ENCODE measurements at regions not wholly inside any gene's neighbourhood (a gene's known extent, or its start where the extent isn't known, plus 50 kb on each side); places are given as distances from the start of the nearest gene placed in this dataset.

DNA sequence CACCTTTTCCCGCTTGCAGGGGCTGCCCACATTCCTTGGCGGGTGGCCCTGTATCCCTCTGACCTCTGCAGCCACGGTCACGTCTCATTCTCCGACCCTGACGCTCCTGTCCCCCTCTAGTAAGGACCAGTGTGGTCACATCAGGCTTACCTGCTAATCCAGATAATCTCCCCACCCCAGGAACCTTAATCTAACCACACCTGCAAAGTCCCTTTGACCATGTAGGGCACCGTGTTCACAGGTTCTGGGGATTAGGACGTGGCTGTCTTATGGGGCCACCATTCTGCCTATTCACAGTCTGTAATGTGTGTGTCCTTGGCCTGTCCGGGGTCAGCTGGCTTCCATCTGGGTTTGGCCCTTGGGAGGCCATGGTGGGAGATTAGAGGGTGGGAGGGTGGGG is 368.9 kb downstream of the AACS start:
- DNase-seq (ENCODE audit: extremely low spot score), result peak; percentile 91
- 89% methylated on average over 9 of the region's 9 CpGs for WGBS
- no peaks in the 10 kb centered on the region for H3K4me1 ChIP-seq
- intact Hi-C loops (cut with DNase I), result no loop called here
- H3K27ac ChIP-seq (replicated peaks in 1 of 4), result no peak overlapping the region
- TF ChIP-seq, protein P1, sequence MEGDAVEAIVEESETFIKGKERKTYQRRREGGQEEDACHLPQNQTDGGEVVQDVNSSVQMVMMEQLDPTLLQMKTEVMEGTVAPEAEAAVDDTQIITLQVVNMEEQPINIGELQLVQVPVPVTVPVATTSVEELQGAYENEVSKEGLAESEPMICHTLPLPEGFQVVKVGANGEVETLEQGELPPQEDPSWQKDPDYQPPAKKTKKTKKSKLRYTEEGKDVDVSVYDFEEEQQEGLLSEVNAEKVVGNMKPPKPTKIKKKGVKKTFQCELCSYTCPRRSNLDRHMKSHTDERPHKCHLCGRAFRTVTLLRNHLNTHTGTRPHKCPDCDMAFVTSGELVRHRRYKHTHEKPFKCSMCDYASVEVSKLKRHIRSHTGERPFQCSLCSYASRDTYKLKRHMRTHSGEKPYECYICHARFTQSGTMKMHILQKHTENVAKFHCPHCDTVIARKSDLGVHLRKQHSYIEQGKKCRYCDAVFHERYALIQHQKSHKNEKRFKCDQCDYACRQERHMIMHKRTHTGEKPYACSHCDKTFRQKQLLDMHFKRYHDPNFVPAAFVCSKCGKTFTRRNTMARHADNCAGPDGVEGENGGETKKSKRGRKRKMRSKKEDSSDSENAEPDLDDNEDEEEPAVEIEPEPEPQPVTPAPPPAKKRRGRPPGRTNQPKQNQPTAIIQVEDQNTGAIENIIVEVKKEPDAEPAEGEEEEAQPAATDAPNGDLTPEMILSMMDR (IDR thresholded peaks at IDR 0.05), result no peak
- TF ChIP-seq POLR2AphosphoS5 (IDR thresholded peaks at IDR 0.05) (no peak), POLR2A (IDR thresholded peaks at IDR 0.05; ENCODE audit: low read depth) (no peak), EP300 (IDR thresholded peaks at IDR 0.05) (no peak)
- no peaks in the 10 kb centered on the region for H3K36me3 ChIP-seq
- no peaks in the 10 kb centered on the region for H3K27me3 ChIP-seq
- H3K9me3 ChIP-seq, result no peaks in the 10 kb centered on the region
- H3K4me3 ChIP-seq, result no peak overlapping the region

DNA sequence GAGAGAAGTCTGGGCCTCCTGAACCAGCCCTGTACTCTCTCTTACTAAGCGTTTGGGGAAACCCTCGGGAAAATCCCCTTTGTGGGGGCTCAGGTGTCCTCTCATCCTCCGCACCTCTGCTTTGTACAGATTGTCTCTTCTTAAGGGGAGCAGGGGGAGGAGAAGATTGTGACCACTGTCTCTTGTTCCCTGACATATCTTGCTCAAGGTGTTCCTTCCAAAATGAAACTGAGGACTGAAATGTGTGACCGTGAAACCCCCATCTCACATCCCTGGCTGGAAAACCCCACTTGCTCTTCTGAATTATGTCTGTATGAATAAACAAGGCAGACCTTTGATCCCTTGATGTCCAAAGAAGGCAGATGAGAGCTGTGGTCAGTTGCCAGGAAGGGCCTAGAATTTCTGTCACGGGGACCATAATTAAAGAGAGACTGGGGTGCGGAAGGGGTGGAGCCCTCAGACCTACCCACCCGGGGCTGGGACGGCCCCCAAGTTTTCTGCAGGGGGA is 369.8 kb downstream of the AACS start:
- no peak overlapping the region for H3K4me3 ChIP-seq
- TF ChIP-seq, protein P1 (IDR thresholded peaks at IDR 0.05), result no peak
- no peak for TF ChIP-seq POLR2AphosphoS5 (IDR thresholded peaks at IDR 0.05)
- TF ChIP-seq EP300 (IDR thresholded peaks at IDR 0.05), result no peak
- TF ChIP-seq POLR2A (IDR thresholded peaks at IDR 0.05; ENCODE audit: low read depth), result no peak
- 77% methylated on average over 8 of the region's 8 CpGs for WGBS
- H3K27me3 ChIP-seq, result no peaks in the 10 kb centered on the region
- H3K36me3 ChIP-seq, result no peaks in the 10 kb centered on the region
- no peaks in the 10 kb centered on the region for H3K9me3 ChIP-seq
- H3K4me1 ChIP-seq, result no peaks in the 10 kb centered on the region
- no peak overlapping the region for H3K27ac ChIP-seq (replicated peaks in 1 of 4)
- no peak for DNase-seq (ENCODE audit: extremely low spot score)
- intact Hi-C loops (cut with DNase I), result no loop called here

DNA sequence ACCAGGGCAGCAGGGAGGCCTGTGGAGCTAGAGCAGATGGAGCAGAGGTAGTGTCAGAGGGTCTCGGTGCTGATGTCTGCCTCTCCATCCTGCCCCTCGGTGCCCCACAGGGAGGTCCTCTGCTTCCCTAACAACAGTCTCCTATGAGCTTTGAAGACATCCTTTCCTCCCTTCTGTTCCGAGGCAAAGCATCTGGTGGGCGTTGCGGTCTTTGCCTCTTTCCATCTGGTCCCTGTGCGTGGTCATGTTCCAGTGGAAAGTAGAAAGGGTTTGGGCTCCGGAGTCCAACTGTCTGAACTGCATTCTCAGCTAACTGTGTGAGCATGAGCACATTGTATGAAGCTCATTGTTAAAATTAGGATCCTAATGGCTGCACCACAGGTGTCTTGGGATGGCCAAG is 370.6 kb downstream of the AACS start:
- Histone ChIP-seq H3K9me3 (no peaks in the 10 kb centered on the region), H3K27ac (replicated peaks in 1 of 4) (no peak overlapping the region), H3K4me3 (no peak overlapping the region), H3K36me3 (no peaks in the 10 kb centered on the region), H3K27me3 (no peaks in the 10 kb centered on the region), H3K4me1 (no peaks in the 10 kb centered on the region)
- no peak for TF ChIP-seq POLR2AphosphoS5 (IDR thresholded peaks at IDR 0.05)
- TF ChIP-seq POLR2A (IDR thresholded peaks at IDR 0.05; ENCODE audit: low read depth), result no peak
- TF ChIP-seq EP300 (IDR thresholded peaks at IDR 0.05), result no peak
- TF ChIP-seq, protein P1 (IDR thresholded peaks at IDR 0.05), result no peak
- intact Hi-C loops (cut with DNase I), result no loop called here
- WGBS, result 81% methylated on average over 7 of the region's 7 CpGs
- no peak for DNase-seq (ENCODE audit: extremely low spot score)

GRCh38 chr12:125436686-125437085 is 371.5 kb downstream of the AACS start:
- intact Hi-C loops (cut with DNase I), result no loop called here
- Histone ChIP-seq H3K27me3 (no peaks in the 10 kb centered on the region), H3K4me3 (no peak overlapping the region), H3K4me1 (no peaks in the 10 kb centered on the region), H3K36me3 (no peaks in the 10 kb centered on the region), H3K9me3 (no peaks in the 10 kb centered on the region), H3K27ac (replicated peaks in 1 of 4) (no peak overlapping the region)
- no peak for TF ChIP-seq EP300 (IDR thresholded peaks at IDR 0.05)
- TF ChIP-seq POLR2AphosphoS5 (IDR thresholded peaks at IDR 0.05), result no peak
- no peak for TF ChIP-seq POLR2A (IDR thresholded peaks at IDR 0.05; ENCODE audit: low read depth)
- TF ChIP-seq, protein P1 (IDR thresholded peaks at IDR 0.05), result no peak
- DNase-seq (ENCODE audit: extremely low spot score), result peak; percentile 92
- WGBS, result 100% methylated on average over 1 of the region's 2 CpGs

DNA sequence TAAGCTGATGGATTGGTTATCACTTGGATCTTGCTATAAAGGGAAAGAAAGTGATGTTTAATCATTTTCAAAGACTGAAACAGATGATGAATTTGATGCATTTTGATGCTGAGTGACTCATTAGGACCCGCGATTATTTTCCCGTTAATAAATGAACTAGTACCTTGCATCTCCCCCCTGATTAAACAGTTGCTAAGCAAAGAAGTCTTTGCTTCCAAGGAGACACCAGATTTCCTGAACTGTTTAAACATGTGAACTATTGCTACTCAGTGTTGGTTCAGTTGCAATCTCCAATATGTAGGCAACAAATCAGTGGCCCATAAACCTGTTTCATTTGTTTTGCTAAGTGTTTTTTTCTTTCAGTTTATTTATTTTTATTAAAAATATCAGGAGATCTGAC is 375.2 kb downstream of the AACS start:
- no peak for TF ChIP-seq EP300 (IDR thresholded peaks at IDR 0.05)
- TF ChIP-seq, protein P1 (IDR thresholded peaks at IDR 0.05), result no peak
- 71% methylated on average over 3 of the region's 3 CpGs for WGBS
- Histone ChIP-seq H3K27me3 (no peaks in the 10 kb centered on the region), H3K4me3 (no peak overlapping the region), H3K36me3 (no peaks in the 10 kb centered on the region), H3K27ac (replicated peaks in 1 of 4) (no peak overlapping the region), H3K4me1 (peaks cover 0 to 8% (median 0%) of the 10 kb centered on the region in 4 donors), H3K9me3 (peaks cover 0 to under 1% (median 0%) of the 10 kb centered on the region in 4 donors)
- intact Hi-C loops (cut with DNase I), result no loop called here
- DNase-seq (ENCODE audit: extremely low spot score), result no peak
